ENCODE measurements at regions not wholly inside any gene's neighbourhood (a gene's known extent, or its start where the extent isn't known, plus 50 kb on each side); places are given as distances from the start of the nearest gene placed in this dataset.

- H3K27ac ChIP-seq (ENCODE audit: low read depth in 2 of 2, low read length in 2 of 2) = no peak overlapping the region
- H3K9me3 ChIP-seq (ENCODE audit: control insufficient read depth in 2 of 3, insufficient read depth in 1 of 3, low read length in 3 of 3) = no peaks in the 10 kb centered on the region
- intact Hi-C loops (cut with DNase I) = no loop called here
These were observed 130.9 kb upstream of the ITGA6 start for GRCh38 chr2:172296267-172297046.

GRCh38 chr2:172297531-172297930 lies 129.9 kb upstream of the ITGA6 start:
- no peaks in the 10 kb centered on the region for H3K27me3 ChIP-seq (ENCODE audit: control insufficient read depth, insufficient read depth, low read length)
- peaks cover 0 to 5% (median 2%) of the 10 kb centered on the region in 3 donors for H3K4me1 ChIP-seq (ENCODE audit: control insufficient read depth in 2 of 3, insufficient read depth in 2 of 3, low read depth in 1 of 3, low read length in 3 of 3)
- intact Hi-C loops (cut with DNase I) = no loop called here
- DNase-seq (no peak), FAIRE-seq (no peak)
- H3K36me3 ChIP-seq (ENCODE audit: control insufficient read depth in 2 of 3, insufficient read depth in 3 of 3, low read length in 3 of 3) = no peaks in the 10 kb centered on the region
- no peaks in the 10 kb centered on the region for H3K9me3 ChIP-seq (ENCODE audit: control insufficient read depth in 2 of 3, insufficient read depth in 1 of 3, low read length in 3 of 3)
- TF ChIP-seq CTCF (IDR thresholded peaks at IDR 0.05; ENCODE audit: borderline replicate concordance, extremely low read depth, insufficient read depth) = no peak
- no peak overlapping the region for H3K9ac ChIP-seq (ENCODE audit: low read length in 3 of 3)
- no peak overlapping the region for H3K4me3 ChIP-seq (ENCODE audit: low read length in 3 of 3)
- no peak overlapping the region for H3K27ac ChIP-seq (ENCODE audit: low read depth in 2 of 2, low read length in 2 of 2)

More at GRCh38 chr2:172296267-172297046, 130.9 kb upstream of the ITGA6 start:
- Histone ChIP-seq H3K4me1 (ENCODE audit: control insufficient read depth in 2 of 3, insufficient read depth in 2 of 3, low read depth in 1 of 3, low read length in 3 of 3) (peaks cover 0 to 5% (median 2%) of the 10 kb centered on the region in 3 donors), H3K9ac (ENCODE audit: low read length in 3 of 3) (no peak overlapping the region), H3K27me3 (ENCODE audit: control insufficient read depth, insufficient read depth, low read length) (no peaks in the 10 kb centered on the region), H3K4me3 (ENCODE audit: low read length in 3 of 3) (no peak overlapping the region), H3K36me3 (ENCODE audit: control insufficient read depth in 2 of 3, insufficient read depth in 3 of 3, low read length in 3 of 3) (no peaks in the 10 kb centered on the region)
- no peak for DNase-seq
- no peak for FAIRE-seq
- no peak for TF ChIP-seq CTCF (IDR thresholded peaks at IDR 0.05; ENCODE audit: borderline replicate concordance, extremely low read depth, insufficient read depth)

- DNase-seq (no peak), FAIRE-seq (no peak)
- Histone ChIP-seq H3K36me3 (ENCODE audit: control insufficient read depth in 2 of 3, insufficient read depth in 3 of 3, low read length in 3 of 3) (no peaks in the 10 kb centered on the region), H3K9ac (ENCODE audit: low read length in 3 of 3) (no peak overlapping the region), H3K4me3 (ENCODE audit: low read length in 3 of 3) (no peak overlapping the region), H3K27ac (ENCODE audit: low read depth in 2 of 2, low read length in 2 of 2) (no peak overlapping the region), H3K4me1 (ENCODE audit: control insufficient read depth in 2 of 3, insufficient read depth in 2 of 3, low read depth in 1 of 3, low read length in 3 of 3) (peaks cover 0 to 5% (median 2%) of the 10 kb centered on the region in 3 donors), H3K9me3 (ENCODE audit: control insufficient read depth in 2 of 3, insufficient read depth in 1 of 3, low read length in 3 of 3) (no peaks in the 10 kb centered on the region), H3K27me3 (ENCODE audit: control insufficient read depth, insufficient read depth, low read length) (no peaks in the 10 kb centered on the region)
- no peak for TF ChIP-seq CTCF (IDR thresholded peaks at IDR 0.05; ENCODE audit: borderline replicate concordance, extremely low read depth, insufficient read depth)
- intact Hi-C loops (cut with DNase I) = no loop called here
These were observed 129.4 kb upstream of the ITGA6 start for GRCh38 chr2:172297950-172298349.
